Tibial nerve (tissue), 4 donors: ENCODE measurements at regions not wholly inside any gene's neighbourhood (a gene's known extent, or its start where the extent isn't known, plus 50 kb on each side); places are given as distances from the start of the nearest gene placed in this dataset.

ENCODE experiments used
- DNase-seq, 2 donors: peaks; one replicate each; pipeline ENCODE4 v3.0.0-alpha.2; 2019; ENCODE audit warnings: low spot score in 2 of 2
- H3K27ac ChIP-seq, 4 donors: fragments of 200-600 bp; sonication (generic) in 3 of 4; one replicate each; pipeline ENCODE4 v1.5.1; 2017 to 2019; ENCODE audit warnings: mild to moderate bottlenecking in 1 of 4
- H3K27me3 ChIP-seq, 2 donors: fragments of 200-600 bp; sonication (generic) in 1 of 2; one replicate each; pipeline versions ENCODE4 v1.5.1 to v1.6.0; 2017 to 2019
- H3K36me3 ChIP-seq, 3 donors: fragments of 200-600 bp; sonication (generic); one replicate each; pipeline ENCODE4 v1.5.1; 2018 to 2019
- H3K4me1 ChIP-seq, 4 donors: fragments of 200-600 bp; sonication (generic) in 3 of 4; one replicate each; pipeline ENCODE4 v1.5.1; 2017 to 2019
- H3K4me3 ChIP-seq, 4 donors: fragments of 200-600 bp; sonication (generic) in 3 of 4; one replicate each; pipeline ENCODE4 v1.5.1; 2017 to 2019; ENCODE audit warnings: mild to moderate bottlenecking in 1 of 4, moderate library complexity in 1 of 4
- H3K9me3 ChIP-seq, 4 donors: fragments of 200-600 bp; sonication (generic) in 3 of 4; one replicate each; pipeline ENCODE4 v1.5.1; 2017 to 2019
- CTCF ChIP-seq, 5 experiments: fragments of 200-600 bp in 3 of 5; fragments of 450-650 bp in 2 of 5; sonication (generic) in 3 of 5; IDR thresholded peaks; one replicate each; pipeline ENCODE4 v1.5.1; 2016 to 2019; ENCODE audit warnings: antibody characterized with exemption in 5 of 5, mild to moderate bottlenecking in 3 of 5, moderate library complexity in 2 of 5
- EP300 ChIP-seq, 2 donors: sonication (generic); formaldehyde crosslinking; IDR thresholded peaks; one replicate each; pipeline ENCODE4 v1.6.1; 2017; ENCODE audit warnings: antibody characterized with exemption in 2 of 2, mild to moderate bottlenecking in 1 of 2
- POLR2A ChIP-seq, 2 donors: fragments of 450-650 bp; IDR thresholded peaks; one replicate each; pipeline ENCODE4 v1.6.1; 2017; ENCODE audit warnings: antibody characterized with exemption in 2 of 2, mild to moderate bottlenecking in 2 of 2, moderate library complexity in 2 of 2
- WGBS, 2 donors: methylation state at CpG; one replicate each; pipeline ENCODE4 v1.1.5; 2018; 5-methylcytosine and 5-hydroxymethylcytosine counted together

DNA sequence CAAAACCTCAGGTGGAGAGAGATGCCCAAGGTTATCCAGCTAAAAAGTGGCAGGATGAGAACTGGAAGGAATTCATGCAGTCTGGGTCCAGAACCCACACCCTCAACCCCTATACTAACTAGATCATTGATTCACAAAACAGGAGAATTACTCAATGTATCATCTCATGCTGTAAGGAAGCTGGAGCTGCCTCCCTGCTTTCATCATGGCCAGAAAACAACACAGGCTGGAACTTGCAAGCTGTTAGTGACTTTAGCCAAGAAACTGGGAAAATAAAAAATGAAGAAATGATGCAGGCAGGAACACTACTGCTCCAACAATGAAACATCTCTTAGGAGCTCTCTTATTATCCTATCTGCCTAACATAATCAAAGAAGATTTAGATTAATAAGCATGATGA, 619.8 kb upstream of the CELF2 start:
- DNase-seq = no peak

DNA sequence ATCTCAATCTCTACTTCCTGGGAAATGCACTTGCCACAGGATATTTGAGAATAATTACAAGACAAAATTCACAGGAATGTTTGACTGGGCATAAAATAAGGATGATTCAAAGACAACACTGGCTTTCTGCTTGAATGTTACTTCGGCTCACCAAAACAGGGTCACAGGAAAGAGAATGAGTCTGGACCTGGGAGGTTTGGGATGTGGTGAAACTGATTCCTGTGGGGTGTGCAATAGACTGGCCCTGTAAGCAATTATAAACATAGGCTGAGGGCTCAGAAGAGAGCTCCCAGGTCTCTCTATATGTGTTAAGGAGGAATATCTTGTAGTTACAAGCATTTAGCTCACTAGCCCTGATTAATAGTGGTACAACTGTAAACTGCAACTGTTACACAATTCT, 613.9 kb upstream of the CELF2 start:
- no peaks in the 10 kb centered on the region for H3K9me3 ChIP-seq
- H3K36me3 ChIP-seq = no peaks in the 10 kb centered on the region
- no peaks in the 10 kb centered on the region for H3K4me1 ChIP-seq
- no peak for DNase-seq
- WGBS, 2 donors = 68 to 77% methylated on average over 1 of the region's 1 CpG
- no peak overlapping the region for H3K4me3 ChIP-seq
- TF ChIP-seq CTCF (IDR thresholded peaks at IDR 0.05) = no peak
- no peak for TF ChIP-seq POLR2A (IDR thresholded peaks at IDR 0.05)
- TF ChIP-seq EP300 (IDR thresholded peaks at IDR 0.05) = no peak
- no peak overlapping the region for H3K27ac ChIP-seq
- no peaks in the 10 kb centered on the region for H3K27me3 ChIP-seq

More for the DNA sequence above, 619.8 kb upstream of the CELF2 start:
- H3K4me3 ChIP-seq = no peak overlapping the region
- H3K36me3 ChIP-seq = no peaks in the 10 kb centered on the region
- no peak for TF ChIP-seq CTCF (IDR thresholded peaks at IDR 0.05)
- H3K4me1 ChIP-seq = no peaks in the 10 kb centered on the region
- H3K27ac ChIP-seq = no peak overlapping the region
- H3K27me3 ChIP-seq = no peaks in the 10 kb centered on the region
- H3K9me3 ChIP-seq = peaks cover 0 to 18% (median 0%) of the 10 kb centered on the region in 4 donors

DNA sequence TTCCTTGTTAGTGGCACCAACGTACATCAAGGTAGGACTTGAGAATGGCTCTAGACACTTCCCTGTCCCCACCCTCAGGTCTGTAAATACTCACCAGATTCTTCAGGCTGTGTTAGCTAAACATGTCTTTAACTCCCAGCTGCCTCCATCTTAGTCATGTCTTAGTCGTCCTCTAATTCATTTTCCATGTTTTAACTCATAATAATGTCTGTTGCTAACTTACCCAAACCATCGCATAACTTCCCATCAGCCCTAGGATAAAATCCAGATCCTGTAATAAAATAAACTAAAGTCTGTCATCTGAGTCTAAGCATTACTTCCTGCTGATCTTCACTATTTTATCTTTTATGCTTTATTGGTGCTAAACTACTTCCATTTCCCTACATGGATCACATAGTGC, 600.0 kb upstream of the CELF2 start:
- no peaks in the 10 kb centered on the region for H3K27me3 ChIP-seq
- no peaks in the 10 kb centered on the region for H3K9me3 ChIP-seq
- no peaks in the 10 kb centered on the region for H3K36me3 ChIP-seq
- no peak for TF ChIP-seq CTCF (IDR thresholded peaks at IDR 0.05)
- no peak for TF ChIP-seq POLR2A (IDR thresholded peaks at IDR 0.05)
- TF ChIP-seq EP300 (IDR thresholded peaks at IDR 0.05) = no peak
- H3K4me1 ChIP-seq = no peaks in the 10 kb centered on the region
- no peak for DNase-seq
- H3K27ac ChIP-seq = no peak overlapping the region
- H3K4me3 ChIP-seq = no peak overlapping the region
- 70 to 71% methylated on average over 3 of the region's 3 CpGs for WGBS, 2 donors

- H3K36me3 ChIP-seq = no peaks in the 10 kb centered on the region
- DNase-seq = no peak
- no peak overlapping the region for H3K4me3 ChIP-seq
- H3K27me3 ChIP-seq = no peaks in the 10 kb centered on the region
- no peaks in the 10 kb centered on the region for H3K9me3 ChIP-seq
- H3K27ac ChIP-seq = no peak overlapping the region
- H3K4me1 ChIP-seq = no peaks in the 10 kb centered on the region
- TF ChIP-seq EP300 (IDR thresholded peaks at IDR 0.05) = no peak
- TF ChIP-seq POLR2A (IDR thresholded peaks at IDR 0.05) = no peak
- 31 to 46% methylated on average over 6 of the region's 6 CpGs for WGBS, 2 donors
Measured at GRCh38 chr10:10418387-10418786, 599.3 kb upstream of the CELF2 start.

DNA sequence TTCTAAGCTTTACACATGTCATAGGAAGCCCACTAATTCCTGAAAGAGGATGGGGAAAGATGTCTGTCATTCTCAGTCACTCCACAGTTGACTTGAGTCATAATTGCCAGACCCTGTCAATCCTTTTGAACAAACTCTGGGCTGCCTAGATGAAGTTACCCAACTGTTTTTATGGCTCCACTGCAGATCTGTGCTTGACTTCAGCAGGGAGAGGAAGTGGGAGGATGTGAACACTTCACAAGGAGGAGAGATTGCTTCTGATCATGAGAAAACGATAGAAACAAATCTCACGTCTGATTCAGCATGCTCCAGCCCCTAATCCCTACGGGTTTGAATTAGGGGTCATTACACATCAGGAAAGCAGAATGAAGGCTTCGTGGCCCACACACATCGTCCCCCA, 596.6 kb upstream of the CELF2 start:
- H3K27me3 ChIP-seq = no peaks in the 10 kb centered on the region
- H3K9me3 ChIP-seq = no peaks in the 10 kb centered on the region
- H3K4me3 ChIP-seq = no peak overlapping the region
- no peak for DNase-seq
- no peaks in the 10 kb centered on the region for H3K4me1 ChIP-seq
- TF ChIP-seq CTCF (IDR thresholded peaks at IDR 0.05) (no peak), EP300 (IDR thresholded peaks at IDR 0.05) (no peak), POLR2A (IDR thresholded peaks at IDR 0.05) (no peak)
- no peaks in the 10 kb centered on the region for H3K36me3 ChIP-seq
- 48 to 61% methylated on average over 5 of the region's 5 CpGs for WGBS, 2 donors
- H3K27ac ChIP-seq = no peak overlapping the region

GRCh38 chr10:10431422-10432066, 586.1 kb upstream of the CELF2 start:
- H3K27ac ChIP-seq = no peak overlapping the region
- TF ChIP-seq POLR2A (IDR thresholded peaks at IDR 0.05) = no peak
- TF ChIP-seq CTCF (IDR thresholded peaks at IDR 0.05) = no peak
- no peak for TF ChIP-seq EP300 (IDR thresholded peaks at IDR 0.05)
- H3K4me1 ChIP-seq = no peaks in the 10 kb centered on the region
- no peaks in the 10 kb centered on the region for H3K36me3 ChIP-seq
- H3K9me3 ChIP-seq = peaks cover 0 to 3% (median 0%) of the 10 kb centered on the region in 4 donors
- no peak for DNase-seq
- no peak overlapping the region for H3K4me3 ChIP-seq
- 66 to 79% methylated on average over 5 of the region's 5 CpGs for WGBS, 2 donors
- H3K27me3 ChIP-seq = no peaks in the 10 kb centered on the region
